ENCODE measurements at regions not wholly inside any gene's neighbourhood (a gene's known extent, or its start where the extent isn't known, plus 50 kb on each side); places are given as distances from the start of the nearest gene placed in this dataset.

- Histone ChIP-seq H3K36me3 (no peaks in the 10 kb centered on the region), H3K4me1 (no peaks in the 10 kb centered on the region), H3K9me3 (no peaks in the 10 kb centered on the region), H3K27ac (no peak overlapping the region), H3K27me3 (no peaks in the 10 kb centered on the region), H3K4me3 (no peak overlapping the region)
- 86% methylated on average over 2 of the region's 3 CpGs for WGBS
- TF ChIP-seq CTCF (IDR thresholded peaks at IDR 0.05) (no peak), POLR2A (IDR thresholded peaks at IDR 0.05) (no peak), EP300 (IDR thresholded peaks at IDR 0.05) (no peak), POLR2AphosphoS5 (IDR thresholded peaks at IDR 0.05) (no peak)
- no peak for DNase-seq (ENCODE audit: low spot score in 2 of 2)
Observed at GRCh38 chr6:121984956-121985355, 414.5 kb upstream of the HSF2 start.

- WGBS: 82% methylated on average over 6 of the region's 6 CpGs
- Histone ChIP-seq H3K9me3 (no peaks in the 10 kb centered on the region), H3K4me1 (no peaks in the 10 kb centered on the region), H3K36me3 (no peaks in the 10 kb centered on the region), H3K27ac (no peak overlapping the region), H3K27me3 (no peaks in the 10 kb centered on the region), H3K4me3 (no peak overlapping the region)
- TF ChIP-seq CTCF (IDR thresholded peaks at IDR 0.05) (no peak), POLR2AphosphoS5 (IDR thresholded peaks at IDR 0.05) (no peak), POLR2A (IDR thresholded peaks at IDR 0.05) (no peak)
- DNase-seq (ENCODE audit: low spot score in 2 of 2): no peak
Observed at GRCh38 chr6:121993362-121993761, 406.1 kb upstream of the HSF2 start.

- Histone ChIP-seq H3K4me1 (no peaks in the 10 kb centered on the region), H3K27ac (no peak overlapping the region), H3K27me3 (no peaks in the 10 kb centered on the region), H3K9me3 (no peaks in the 10 kb centered on the region), H3K36me3 (no peaks in the 10 kb centered on the region), H3K4me3 (no peak overlapping the region)
- no peak for DNase-seq (ENCODE audit: low spot score in 2 of 2)
- TF ChIP-seq CTCF (IDR thresholded peaks at IDR 0.05) (no peak), POLR2A (IDR thresholded peaks at IDR 0.05) (no peak), EP300 (IDR thresholded peaks at IDR 0.05) (no peak), POLR2AphosphoS5 (IDR thresholded peaks at IDR 0.05) (no peak)
- 0% methylated on average over 1 of the region's 1 CpG for WGBS
Observed at GRCh38 chr6:121994919-121995318, 404.5 kb upstream of the HSF2 start.

GRCh38 chr6:121998631-121999030 is 400.8 kb upstream of the HSF2 start:
- no peaks in the 10 kb centered on the region for H3K27me3 ChIP-seq
- no peak for TF ChIP-seq POLR2A (IDR thresholded peaks at IDR 0.05)
- no peak for TF ChIP-seq CTCF (IDR thresholded peaks at IDR 0.05)
- TF ChIP-seq EP300 (IDR thresholded peaks at IDR 0.05): no peak
- no peak for TF ChIP-seq POLR2AphosphoS5 (IDR thresholded peaks at IDR 0.05)
- no peaks in the 10 kb centered on the region for H3K4me1 ChIP-seq
- H3K36me3 ChIP-seq: no peaks in the 10 kb centered on the region
- H3K9me3 ChIP-seq: no peaks in the 10 kb centered on the region
- H3K4me3 ChIP-seq: no peak overlapping the region
- WGBS: 53% methylated on average over 2 of the region's 2 CpGs
- DNase-seq (ENCODE audit: low spot score in 2 of 2): no peak
- no peak overlapping the region for H3K27ac ChIP-seq

- H3K27me3 ChIP-seq: no peaks in the 10 kb centered on the region
- no peak for TF ChIP-seq POLR2A (IDR thresholded peaks at IDR 0.05)
- TF ChIP-seq EP300 (IDR thresholded peaks at IDR 0.05): no peak
- no peak for TF ChIP-seq CTCF (IDR thresholded peaks at IDR 0.05)
- TF ChIP-seq POLR2AphosphoS5 (IDR thresholded peaks at IDR 0.05): no peak
- no peaks in the 10 kb centered on the region for H3K4me1 ChIP-seq
- H3K9me3 ChIP-seq: no peaks in the 10 kb centered on the region
- H3K36me3 ChIP-seq: no peaks in the 10 kb centered on the region
- WGBS: 82% methylated on average over 6 of the region's 6 CpGs
- no peak overlapping the region for H3K27ac ChIP-seq
- no peak for DNase-seq (ENCODE audit: low spot score in 2 of 2)
- no peak overlapping the region for H3K4me3 ChIP-seq
Observed at GRCh38 chr6:121999456-122000065, 399.9 kb upstream of the HSF2 start.

Measured in suprapubic skin (tissue), 4 donors.